HepG2 (cell line): ENCODE measurements at regions not wholly inside any gene's neighbourhood (a gene's known extent, or its start where the extent isn't known, plus 50 kb on each side); places are given as distances from the start of the nearest gene placed in this dataset.

Experiments
- CTCF ChIP-seq: sonication (generic); formaldehyde crosslinking; IDR thresholded peaks from 2 replicates; pipeline ENCODE4 v1.5.0; 2020; ENCODE audit warnings: mild to moderate bottlenecking, missing genetic modification reagents, moderate library complexity
- HNRNPH1 ChIP-seq: fragments of 200-400 bp; formaldehyde crosslinking; optimal IDR thresholded peaks from 2 replicates; pipeline ENCODE3; 2017; ENCODE audit warnings: mild to moderate bottlenecking, low read depth, low read length
- NFIC ChIP-seq: IDR thresholded peaks from 2 replicates; pipeline ENCODE4 v1.6.1; 2012; ENCODE audit warnings: mild to moderate bottlenecking, low read length, inconsistent platforms
- PAWR ChIP-seq: sonication (generic); formaldehyde crosslinking; IDR thresholded peaks from 2 replicates; pipeline ENCODE4 v1.4.0; 2020; ENCODE audit warnings: missing genetic modification reagents, mild to moderate bottlenecking, borderline replicate concordance
- SNAPC2 ChIP-seq: sonication (generic); formaldehyde crosslinking; IDR thresholded peaks from 2 replicates; pipeline ENCODE4 v1.8.1; 2022; ENCODE audit warnings: mild to moderate bottlenecking, missing genetic modification reagents
- STAG1 ChIP-seq: sonication (generic); formaldehyde crosslinking; IDR thresholded peaks from 2 replicates; pipeline ENCODE4 v1.4.0; 2020; ENCODE audit warnings: missing genetic modification reagents
- SYNCRIP ChIP-seq: fragments of 200-400 bp; formaldehyde crosslinking; IDR thresholded peaks from 2 replicates; pipeline ENCODE4 v1.6.1; 2018; ENCODE audit warnings: mild to moderate bottlenecking, low read depth, low read length; ENCODE audit not compliant: insufficient read depth
- YY1 ChIP-seq: IDR thresholded peaks from 2 replicates; pipeline ENCODE4 v1.6.1; 2011; ENCODE audit warnings: low read length, low read depth, moderate library complexity, mild to moderate bottlenecking; ENCODE audit not compliant: insufficient read depth, insufficient replicate concordance
- ZNF580 ChIP-seq: IDR thresholded peaks from 2 replicates; pipeline ENCODE4 v1.6.1; 2016; ENCODE audit warnings: low read depth, borderline replicate concordance
- ZSCAN20 ChIP-seq: sonication (generic); formaldehyde crosslinking; IDR thresholded peaks from 2 replicates; pipeline ENCODE4 v1.4.0; 2020; ENCODE audit warnings: missing genetic modification reagents, mild to moderate bottlenecking, borderline replicate concordance

- TF ChIP-seq NFIC = no peak
- TF ChIP-seq ZNF580 (CRISPR knock-in tag) = no peak
- no peak for TF ChIP-seq STAG1
- TF ChIP-seq SNAPC2 (CRISPR knock-in tag) = no peak
- TF ChIP-seq PAWR (CRISPR knock-in tag) = no peak
- no peak for TF ChIP-seq ZSCAN20 (CRISPR knock-in tag)
- TF ChIP-seq HNRNPH1 = no peak
- no peak for TF ChIP-seq YY1
- no peak for TF ChIP-seq CTCF (CRISPR knock-in tag)
- no peak for TF ChIP-seq SYNCRIP
Measured at GRCh38 chr13:109363431-109363830, 423.0 kb downstream of the IRS2 start.
